HK-2 (cell line): ENCODE measurements at regions not wholly inside any gene's neighbourhood (a gene's known extent, or its start where the extent isn't known, plus 50 kb on each side); places are given as distances from the start of the nearest gene placed in this dataset.
"Not testable (repeated sequence)": the region's sequence is repeated elsewhere in the genome, so short reads cannot be mapped to it uniquely, and the experiment has no call there.

Experiments used
- DNase-seq: peaks from one replicate; pipeline ENCODE4 v3.0.0-alpha.2; 2018; ENCODE audit not compliant: unreplicated experiment

DNA sequence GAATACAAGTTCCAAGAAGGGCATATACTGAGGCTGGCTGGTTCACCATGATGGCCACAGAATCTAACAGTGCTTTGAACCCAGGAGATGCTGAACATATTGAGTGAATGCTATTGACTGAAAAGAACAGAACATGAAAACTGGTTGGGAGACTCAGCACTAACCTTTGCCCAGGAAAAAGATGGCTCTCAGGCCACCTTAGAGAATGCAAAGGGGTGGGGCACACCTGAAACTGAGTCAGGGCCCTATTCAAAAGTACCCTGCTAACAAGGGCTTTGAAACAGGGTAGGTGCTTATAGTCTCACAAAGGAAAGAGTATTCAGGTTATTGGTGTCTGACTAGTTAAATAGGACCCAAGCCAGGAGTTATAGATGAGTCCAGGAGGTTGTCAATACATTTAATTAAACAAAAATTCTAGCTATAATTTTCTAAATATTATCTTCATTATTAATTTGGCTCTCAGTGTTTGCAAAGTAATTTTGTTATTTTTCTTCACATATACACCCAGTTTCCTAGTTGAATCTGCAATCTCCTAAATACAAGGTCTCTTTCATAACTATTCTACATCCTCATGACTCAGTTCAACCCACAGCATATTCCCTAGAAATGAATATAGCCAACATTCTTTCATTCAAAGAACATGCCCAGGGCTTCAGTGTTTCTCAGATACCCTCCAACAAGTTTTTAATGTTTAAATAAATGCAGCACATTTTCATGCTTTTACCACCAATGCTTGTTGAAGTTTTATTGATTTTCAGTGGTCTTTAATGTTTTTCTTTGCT lies 144.2 kb upstream of the RAPGEF2 start:
- no peak for DNase-seq

DNA sequence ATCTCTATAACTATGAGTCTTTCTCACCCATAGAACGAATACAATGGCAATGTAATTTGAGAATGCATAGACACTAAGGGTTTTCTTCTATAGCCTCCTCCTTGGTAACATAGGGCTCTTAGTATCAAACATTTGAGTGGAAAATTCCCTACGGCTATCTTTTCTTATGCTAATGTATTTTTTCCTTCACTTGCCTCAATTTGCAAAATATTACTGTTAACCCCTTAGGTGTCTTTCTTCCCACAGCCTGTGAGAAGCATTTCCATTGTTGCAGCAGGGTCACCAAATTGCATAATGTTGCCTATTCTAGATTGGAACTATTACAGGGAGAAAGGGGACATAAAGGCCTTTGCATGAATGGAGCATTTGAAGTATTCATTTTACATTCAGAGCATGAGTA lies 140.5 kb upstream of the RAPGEF2 start:
- no peak for DNase-seq

DNA sequence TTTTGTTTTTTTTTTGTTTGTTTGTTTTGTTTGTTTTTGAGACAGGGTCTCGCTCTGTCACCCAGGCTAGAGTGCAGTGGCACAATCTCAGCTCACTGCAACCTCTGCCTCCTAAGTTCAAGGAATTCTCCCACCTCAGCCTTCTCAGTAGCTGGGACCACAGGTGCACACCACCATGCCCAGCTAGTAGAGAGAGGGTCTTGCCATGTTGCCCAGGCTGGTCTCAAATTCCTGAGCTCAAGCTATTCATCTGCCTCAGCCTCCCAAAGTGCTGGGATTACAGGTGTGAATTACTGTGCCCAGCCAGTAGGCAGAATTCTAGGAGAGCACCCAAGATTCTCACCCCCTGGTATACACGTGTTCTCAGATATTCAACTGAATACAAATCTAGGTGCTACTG lies 139.6 kb upstream of the RAPGEF2 start:
- DNase-seq: not testable (repeated sequence)

GRCh38 chr4:158964114-158964727 lies 138.7 kb upstream of the RAPGEF2 start:
- DNase-seq: no peak

- no peak for DNase-seq
Measured at GRCh38 chr4:158964728-158965124, 138.2 kb upstream of the RAPGEF2 start.

- no peak for DNase-seq
Measured at GRCh38 chr4:158965226-158965625, 137.7 kb upstream of the RAPGEF2 start.

DNA sequence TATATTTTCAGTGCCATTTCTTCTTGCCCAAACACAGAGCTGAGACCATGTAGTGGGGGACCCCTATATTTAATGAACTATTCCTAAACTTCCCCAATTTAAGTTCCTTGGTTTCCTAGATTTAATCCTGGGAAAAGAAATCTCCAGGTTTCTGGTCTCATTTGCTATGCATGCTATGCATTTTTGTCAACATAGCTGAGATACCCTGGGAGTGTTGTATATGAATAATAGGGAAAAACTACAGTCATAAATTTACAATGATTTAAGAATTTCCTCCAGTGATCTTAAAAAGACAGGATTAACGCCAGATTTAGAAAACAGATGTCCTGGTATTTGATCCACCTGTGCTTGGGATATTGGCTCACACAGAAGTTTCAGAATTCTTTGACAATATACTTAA lies 136.8 kb upstream of the RAPGEF2 start:
- DNase-seq: no peak

GRCh38 chr4:158968961-158969360 lies 133.9 kb upstream of the RAPGEF2 start:
- DNase-seq: no peak

DNA sequence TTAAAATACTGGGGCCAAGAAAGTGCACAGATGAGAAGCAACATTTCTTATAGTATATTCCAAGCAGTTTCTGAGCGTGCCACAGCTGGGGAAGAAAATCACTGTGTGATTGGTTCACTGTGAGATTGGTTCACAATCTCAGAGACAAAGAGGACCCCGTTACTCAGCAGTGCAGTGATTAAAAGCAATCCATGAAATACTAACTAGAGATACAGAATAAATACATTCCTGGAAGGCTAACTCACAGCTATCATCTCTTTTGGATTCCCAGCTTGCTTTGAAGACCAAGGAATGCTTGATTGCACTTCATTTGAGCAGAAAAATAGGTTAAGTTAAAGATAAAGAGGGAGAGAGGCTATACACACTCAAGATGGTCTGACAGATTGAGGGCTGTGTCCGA lies 132.1 kb upstream of the RAPGEF2 start:
- DNase-seq: no peak

- DNase-seq: not testable (repeated sequence)
Measured at GRCh38 chr4:158974438-158974837, 128.4 kb upstream of the RAPGEF2 start.

- DNase-seq: not testable (repeated sequence)
Measured at GRCh38 chr4:158980711-158981110, 122.2 kb upstream of the RAPGEF2 start.

DNA sequence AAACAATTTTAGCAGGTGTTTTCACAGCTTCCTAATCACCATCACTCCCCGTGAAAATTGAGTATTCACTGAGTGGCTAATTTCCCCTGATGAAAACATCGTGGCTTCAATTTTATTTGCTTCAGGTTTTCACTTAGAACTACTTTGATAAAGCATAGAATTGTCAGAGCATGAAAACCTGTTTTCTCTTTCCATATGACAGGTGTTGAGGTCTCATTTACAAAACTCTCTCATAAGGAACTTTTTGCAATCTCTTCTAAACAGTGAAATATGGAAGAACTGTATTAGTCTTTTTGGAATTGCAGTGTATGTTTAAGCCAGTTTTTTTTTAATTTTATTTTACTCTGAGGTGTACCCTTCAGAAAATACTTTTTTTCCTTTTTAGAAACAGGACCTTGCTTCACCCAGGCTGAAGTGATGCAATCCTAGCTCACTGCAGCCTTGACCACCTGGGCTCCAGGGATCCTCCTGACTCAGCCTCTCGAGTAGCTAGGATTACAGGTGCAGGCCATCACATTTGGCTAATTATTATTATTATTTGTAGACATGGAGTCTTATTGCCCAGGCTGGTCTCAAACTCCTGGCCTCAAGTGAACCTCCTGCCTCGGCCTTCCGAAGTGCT lies 111.2 kb upstream of the RAPGEF2 start:
- no peak for DNase-seq

DNA sequence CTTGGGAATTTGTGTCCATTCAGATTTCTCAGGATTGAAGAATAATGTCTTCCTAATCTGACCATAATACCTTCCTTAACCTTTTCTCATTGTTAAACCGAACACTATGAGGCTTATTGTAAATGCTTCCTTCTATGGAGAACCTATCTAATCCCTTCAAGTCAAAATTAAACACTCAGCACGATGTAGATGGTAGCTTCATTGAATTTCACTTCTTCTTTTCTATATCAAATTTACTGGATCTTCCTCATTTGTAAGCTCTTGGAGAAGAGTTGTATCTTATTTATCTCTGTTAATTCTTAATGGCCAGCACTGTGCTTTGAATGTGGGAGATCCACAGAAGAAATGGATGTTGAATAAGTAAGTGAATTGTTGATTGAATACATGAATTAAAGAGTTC lies 109.0 kb upstream of the RAPGEF2 start:
- DNase-seq: no peak

DNA sequence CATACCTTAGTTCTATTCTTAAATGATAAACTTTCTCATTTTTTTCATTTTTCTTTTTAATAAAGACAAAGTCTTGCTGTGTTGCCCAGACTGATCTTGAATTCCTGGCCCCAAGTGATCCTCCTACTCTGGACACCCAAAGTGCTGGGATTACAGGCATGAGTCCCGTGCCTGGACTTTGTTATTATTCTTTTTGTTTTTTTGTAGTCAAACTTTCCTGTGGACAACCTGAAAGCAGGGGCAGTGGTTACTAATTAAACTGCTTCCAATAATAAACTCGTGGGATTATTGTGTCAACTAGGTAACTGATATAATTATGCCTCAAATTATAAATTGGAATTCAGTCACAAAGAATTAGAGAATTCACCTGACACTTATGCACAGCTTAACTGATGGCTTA lies 107.8 kb upstream of the RAPGEF2 start:
- no peak for DNase-seq

GRCh38 chr4:158995965-158996364 lies 106.9 kb upstream of the RAPGEF2 start:
- no peak for DNase-seq

DNA sequence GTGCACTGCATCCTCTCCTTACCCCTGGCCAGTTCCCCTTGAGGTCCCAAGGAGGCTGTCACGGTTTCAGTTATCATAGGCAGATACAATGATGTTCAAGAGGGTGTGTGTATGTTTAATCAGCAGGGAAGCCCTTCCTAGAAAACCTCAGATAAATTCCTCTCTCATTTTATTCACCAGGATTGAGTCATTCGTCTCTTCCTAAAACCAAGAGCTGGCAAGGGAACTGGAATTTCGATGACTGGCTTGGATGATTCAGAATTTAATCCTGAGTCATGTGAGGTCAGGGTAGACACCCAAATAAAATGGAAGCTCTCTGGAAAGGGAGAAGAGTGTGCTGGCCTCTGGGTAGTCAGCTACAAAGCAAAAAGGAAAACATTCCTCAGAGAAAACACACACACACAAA lies 106.2 kb upstream of the RAPGEF2 start:
- DNase-seq: peak; percentile 44

GRCh38 chr4:158997660-158998349 lies 105.1 kb upstream of the RAPGEF2 start:
- no peak for DNase-seq

GRCh38 chr4:158998624-158999023 lies 104.3 kb upstream of the RAPGEF2 start:
- no peak for DNase-seq

DNA sequence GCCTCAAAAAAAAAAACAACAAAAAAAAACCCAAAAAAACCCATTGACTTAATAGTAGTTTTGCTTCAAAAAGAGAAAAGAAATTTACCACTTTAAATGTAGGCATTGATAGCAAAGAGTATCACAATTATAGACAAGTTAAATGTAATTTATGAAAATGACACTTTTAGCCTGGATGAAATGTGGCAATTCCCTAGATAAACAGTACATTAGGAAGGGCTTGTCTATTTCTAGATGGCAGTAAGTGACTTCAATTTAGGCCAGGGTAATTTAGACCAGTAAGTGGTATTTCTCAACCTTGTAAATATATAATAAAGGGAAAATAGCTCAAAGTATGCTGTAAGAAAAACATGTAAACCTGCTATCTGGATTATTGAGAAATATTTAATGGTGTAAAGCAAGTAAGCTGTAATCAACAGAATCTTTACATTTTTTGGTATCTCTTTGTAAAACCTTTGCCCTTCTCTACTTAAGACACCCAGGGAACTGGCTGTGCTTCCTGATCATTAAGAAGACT lies 103.7 kb upstream of the RAPGEF2 start:
- no peak for DNase-seq

- no peak for DNase-seq
Measured at GRCh38 chr4:158999849-159000248, 103.0 kb upstream of the RAPGEF2 start.

GRCh38 chr4:159002950-159003349 lies 99.9 kb upstream of the RAPGEF2 start:
- DNase-seq: no peak
